CD4-positive, alpha-beta T cell treated with Interleukin-4 for 1 hour (primary cell): ENCODE measurements at regions not wholly inside any gene's neighbourhood (a gene's known extent, or its start where the extent isn't known, plus 50 kb on each side); places are given as distances from the start of the nearest gene placed in this dataset.

ENCODE experiments used
- DNase-seq, 2 donors: peaks; one replicate each; pipeline ENCODE4 v3.0.0-alpha.2; 2020 to 2022

- DNase-seq, result no peak
Measured at GRCh38 chr18:72922895-72923294, 55.1 kb upstream of the NETO1 start.
